GM21367 (cell line): ENCODE measurements at regions not wholly inside any gene's neighbourhood (a gene's known extent, or its start where the extent isn't known, plus 50 kb on each side); places are given as distances from the start of the nearest gene placed in this dataset.
"Not testable (repeated sequence)": the region's sequence is repeated elsewhere in the genome, so short reads cannot be mapped to it uniquely, and the experiment has no call there.

Experiments used
- ATAC-seq: cut with Tn5 transposase; IDR thresholded peaks from one replicate; pipeline ENCODE4 v1.9.1; 2021; ENCODE audit not compliant: unreplicated experiment

DNA sequence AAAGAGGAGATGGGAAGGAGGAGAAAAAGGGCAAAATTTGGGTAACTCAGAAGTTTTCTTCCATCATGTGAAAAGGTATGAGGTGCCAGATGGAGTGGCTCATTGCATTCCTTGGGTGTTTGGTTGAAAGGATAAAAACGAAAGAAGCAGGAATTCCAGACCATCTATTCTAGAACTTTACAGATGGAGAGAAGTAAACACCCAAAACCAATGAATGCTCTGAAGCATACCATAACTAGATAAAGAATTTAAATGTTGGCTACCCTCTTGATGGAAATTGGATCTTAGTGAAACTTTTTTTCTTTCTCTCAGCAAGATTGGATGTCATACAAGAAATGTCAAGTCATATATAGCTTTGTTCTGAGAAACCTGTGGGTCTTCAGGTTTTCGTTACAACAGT lies 175.6 kb upstream of the FAR2 start:
- ATAC-seq, result no peak

- ATAC-seq, result no peak
Observed at GRCh38 chr12:28974166-28974565, 174.9 kb upstream of the FAR2 start.

GRCh38 chr12:28974883-28975282 lies 174.2 kb upstream of the FAR2 start:
- ATAC-seq, result no peak

GRCh38 chr12:28975564-28976340 lies 173.3 kb upstream of the FAR2 start:
- no peak for ATAC-seq

DNA sequence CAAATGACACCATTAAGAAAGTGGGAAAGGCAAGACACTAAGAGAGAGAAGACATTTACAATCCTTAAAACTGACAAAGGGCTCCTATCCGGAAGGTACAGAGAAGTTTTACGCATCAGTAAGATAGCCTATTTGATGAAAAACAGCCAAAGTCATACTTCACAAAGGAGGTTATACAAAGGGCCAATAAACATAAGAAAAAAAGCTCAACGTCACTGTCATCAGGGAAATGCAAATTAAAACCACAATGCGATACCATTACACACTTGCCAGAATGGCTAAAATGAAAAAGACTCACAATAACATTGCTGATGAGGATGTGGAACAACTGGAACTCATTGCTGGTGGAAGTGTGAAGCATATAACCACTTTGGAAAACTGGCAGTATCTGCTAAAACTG lies 168.6 kb upstream of the FAR2 start:
- no peak for ATAC-seq

- ATAC-seq, result no peak
Observed at GRCh38 chr12:28987538-28988324, 161.3 kb upstream of the FAR2 start.

DNA sequence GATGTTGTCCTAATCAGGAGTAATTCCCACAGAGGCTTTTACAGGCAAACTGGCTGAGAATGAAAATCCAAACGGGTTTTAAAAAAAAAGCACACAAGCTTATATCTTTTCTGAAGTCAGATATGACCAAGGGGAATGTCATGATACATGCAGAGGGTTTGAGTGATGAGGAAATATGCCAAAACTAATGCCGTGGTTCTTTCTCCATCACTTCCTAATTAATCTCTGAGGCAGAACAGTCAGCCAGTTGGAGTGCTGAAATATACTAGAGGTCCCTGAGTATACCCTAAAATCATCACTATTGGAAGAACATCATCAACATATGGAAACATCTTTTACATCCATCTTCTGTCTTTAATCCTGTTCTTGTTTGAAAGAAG lies 160.8 kb upstream of the FAR2 start:
- ATAC-seq, result no peak

DNA sequence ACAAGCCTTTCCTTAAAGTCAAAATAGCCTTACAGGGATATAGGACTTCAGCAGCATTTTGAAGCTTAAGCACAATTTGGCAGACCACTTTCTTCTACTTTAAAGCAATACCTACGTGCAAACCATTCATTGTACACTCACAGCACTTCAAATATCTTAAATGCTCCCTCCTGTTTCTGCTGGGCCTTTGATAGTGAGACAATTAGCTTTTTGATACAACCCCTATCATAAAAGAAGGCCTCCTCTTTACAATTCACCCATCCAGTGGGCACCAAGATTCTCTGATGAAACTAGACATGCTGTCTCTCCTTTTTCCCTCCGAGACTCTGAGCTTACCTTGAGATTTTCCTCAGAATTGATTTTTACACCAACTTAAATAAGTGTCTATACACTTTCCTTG lies 157.5 kb upstream of the FAR2 start:
- no peak for ATAC-seq

- no peak for ATAC-seq
Observed at GRCh38 chr12:28993720-28994119, 155.4 kb upstream of the FAR2 start.

- ATAC-seq, result no peak
Observed at GRCh38 chr12:28994179-28994715, 154.8 kb upstream of the FAR2 start.

GRCh38 chr12:28996688-28997087 lies 152.4 kb upstream of the FAR2 start:
- ATAC-seq, result no peak

DNA sequence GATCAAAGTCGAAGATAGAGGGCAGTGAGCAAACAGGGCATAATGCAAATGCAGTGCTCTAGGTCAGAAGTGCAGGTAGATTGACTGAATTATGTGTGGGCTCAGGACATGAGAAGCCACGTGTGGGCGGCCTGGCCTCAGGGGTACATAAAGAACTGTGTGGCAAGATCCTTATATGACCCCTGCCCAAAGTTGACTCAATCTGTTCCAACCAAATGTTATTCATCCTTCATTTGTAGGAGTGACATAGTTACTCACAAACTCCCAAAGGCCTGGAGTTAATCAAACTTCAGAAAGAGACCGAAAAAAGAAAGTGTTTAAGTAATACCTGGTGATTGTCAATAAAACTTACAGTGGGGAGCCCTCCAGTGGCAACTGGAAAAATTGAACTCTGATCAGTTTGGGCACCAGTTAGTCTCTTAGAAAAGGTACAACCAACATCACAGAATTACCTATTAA lies 150.4 kb upstream of the FAR2 start:
- ATAC-seq, result no peak

DNA sequence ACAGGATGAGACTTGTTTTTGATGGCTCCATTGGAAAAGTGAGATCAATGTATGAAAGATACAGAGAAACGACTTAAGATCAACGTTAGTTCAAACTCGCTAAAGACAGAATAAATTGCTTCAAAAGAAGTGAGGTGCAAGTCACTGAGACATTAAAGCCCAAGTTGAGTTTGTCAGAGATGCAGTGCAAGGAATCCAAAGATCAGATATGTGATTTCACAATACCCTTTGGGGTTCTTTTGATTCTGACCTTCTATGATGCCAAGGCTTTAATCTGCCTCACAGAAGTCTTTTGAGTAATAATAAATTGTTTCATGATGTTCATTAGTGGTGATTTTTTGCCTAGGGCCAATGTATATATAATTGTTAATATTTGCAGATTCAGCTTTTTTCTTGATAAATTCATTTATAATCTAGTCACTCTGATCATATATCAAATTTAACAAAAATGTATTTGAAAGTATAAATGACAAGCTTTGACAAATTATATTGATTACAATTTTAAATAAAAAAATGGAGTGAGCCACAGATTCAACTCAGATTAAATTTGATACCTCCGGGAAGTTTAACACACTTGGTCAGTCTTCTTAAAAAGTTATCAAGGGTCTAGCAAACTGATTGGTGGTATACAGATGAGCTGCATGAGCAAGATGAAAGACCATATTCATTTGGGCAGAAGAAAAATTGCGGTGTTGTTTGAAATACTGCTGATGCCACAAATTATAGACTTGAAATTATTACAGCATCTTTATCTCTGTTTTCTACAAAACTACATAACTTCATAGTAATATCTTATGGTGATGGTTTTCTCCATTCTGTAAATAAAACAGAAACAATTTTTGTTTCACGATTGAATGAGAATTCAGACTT lies 144.8 kb upstream of the FAR2 start:
- no peak for ATAC-seq

DNA sequence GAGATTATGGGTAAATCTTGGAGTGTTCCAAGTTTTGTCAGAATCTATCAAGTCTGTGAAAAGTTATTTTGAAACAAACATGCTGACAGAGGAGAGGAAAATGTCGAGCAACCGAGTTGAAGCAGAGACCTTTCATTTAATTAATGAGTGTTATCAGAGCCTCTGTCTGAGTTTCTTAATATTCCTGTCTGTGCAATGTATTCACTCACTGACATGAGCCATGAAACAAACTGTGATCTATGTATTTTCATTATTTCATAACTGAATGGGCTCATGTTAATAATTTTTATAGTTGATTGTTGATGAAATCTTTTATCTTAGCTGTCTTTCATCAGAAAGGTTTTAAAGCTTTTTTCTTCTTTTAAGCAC lies 144.2 kb upstream of the FAR2 start:
- ATAC-seq, result no peak

DNA sequence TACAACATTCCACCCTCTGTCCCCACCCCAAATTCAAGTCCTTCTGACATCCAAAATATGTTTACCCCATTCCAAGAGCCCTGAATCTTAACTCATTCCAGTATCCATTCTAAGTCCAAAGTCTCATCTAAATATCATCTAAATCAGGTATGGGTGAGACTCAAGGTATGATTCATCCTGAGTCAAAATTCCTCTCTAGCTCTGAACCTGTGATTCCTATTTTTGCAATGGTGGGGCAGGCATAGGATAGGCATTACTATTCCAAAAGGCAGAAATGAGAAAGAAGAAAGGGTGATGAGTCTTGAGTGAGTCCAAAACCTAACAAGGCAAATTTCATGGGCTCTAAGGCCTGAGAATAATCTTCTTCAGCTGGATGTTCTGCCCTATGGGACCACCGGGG lies 140.3 kb upstream of the FAR2 start:
- no peak for ATAC-seq

DNA sequence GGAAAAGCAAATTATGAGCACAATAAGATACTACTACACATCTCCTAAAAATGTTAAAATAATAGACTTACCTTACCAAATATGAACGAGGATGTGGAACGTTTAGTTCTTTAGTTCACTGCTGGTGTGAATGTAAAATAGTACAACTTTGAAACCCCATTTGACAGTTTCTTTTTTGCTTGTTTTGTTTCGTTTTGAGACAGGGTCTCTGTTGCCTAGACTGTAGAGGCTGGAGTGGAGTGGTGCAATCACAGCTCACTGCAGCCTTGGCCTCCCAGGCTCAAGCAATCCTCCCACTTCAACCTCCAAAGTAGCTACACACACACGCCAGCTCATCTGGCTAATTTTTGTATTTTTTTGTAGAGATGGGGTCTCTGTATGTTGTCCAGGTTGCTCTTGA lies 136.4 kb upstream of the FAR2 start:
- no peak for ATAC-seq

DNA sequence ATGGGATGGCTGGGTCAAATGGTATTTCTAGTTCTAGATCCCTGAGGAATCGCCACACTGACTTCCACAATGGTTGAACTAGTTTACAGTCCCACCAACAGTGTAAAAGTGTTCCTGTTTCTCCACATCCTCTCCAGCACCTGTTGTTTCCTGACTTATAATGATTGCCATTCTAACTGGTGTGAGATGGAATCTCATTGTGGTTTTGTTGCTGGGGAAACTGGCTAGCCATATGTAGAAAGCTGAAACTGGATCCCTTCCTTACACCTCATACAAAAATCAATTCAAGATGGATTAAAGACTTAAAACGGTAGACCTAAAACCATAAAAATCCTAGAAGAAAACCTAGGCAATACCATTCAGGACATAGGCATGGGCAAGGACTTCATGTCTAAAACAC lies 131.5 kb upstream of the FAR2 start:
- ATAC-seq, result not testable (repeated sequence)

DNA sequence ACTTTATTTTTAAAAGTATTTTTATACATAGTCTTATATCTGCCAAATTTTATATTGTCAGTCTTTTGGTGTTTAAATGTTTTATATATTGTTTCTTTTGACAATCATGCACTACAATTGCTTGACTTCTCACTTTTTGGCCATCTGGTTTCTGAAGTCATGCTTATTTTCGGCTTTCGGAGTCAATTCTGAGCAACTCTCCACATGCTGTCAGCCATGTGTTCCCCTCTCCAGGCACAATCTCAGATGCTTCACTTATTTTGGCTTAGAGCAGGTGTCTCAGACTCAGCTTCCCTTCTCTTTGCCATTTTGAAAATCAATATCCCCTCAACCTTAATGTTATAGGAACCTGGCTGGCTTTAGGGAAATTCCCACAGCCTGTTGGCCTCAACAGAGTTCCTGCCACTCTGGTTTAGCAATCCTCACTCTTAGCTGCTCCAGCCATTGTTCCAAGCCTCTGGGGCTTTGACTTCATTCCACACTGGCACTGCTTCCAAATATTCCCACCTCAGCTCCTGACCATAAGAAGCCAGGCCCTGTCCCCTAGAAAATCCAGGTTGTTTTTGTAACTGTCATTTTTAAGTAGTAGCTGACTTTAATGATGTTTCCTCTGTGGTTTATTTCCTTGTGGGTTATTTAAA lies 125.5 kb upstream of the FAR2 start:
- no peak for ATAC-seq

DNA sequence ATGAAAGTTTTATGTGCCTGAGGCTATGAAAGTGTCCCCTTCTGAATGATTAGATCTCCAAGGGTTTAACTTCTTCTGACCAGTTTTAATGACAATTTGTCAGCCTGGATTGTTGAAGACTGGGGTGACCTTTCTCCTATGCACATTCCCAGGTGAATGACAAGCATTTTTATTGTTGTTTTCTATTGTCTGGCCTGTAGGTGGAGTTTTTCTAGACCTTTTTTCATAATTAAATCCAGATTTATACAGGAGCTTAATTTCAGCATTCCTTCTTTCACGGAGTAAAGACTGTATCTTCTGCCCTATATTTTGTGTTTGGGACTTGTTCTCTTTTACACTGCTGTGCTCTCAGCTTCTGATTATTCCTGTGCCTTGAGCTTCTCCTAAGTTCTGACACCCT lies 125.0 kb upstream of the FAR2 start:
- ATAC-seq, result no peak

- ATAC-seq, result no peak
Observed at GRCh38 chr12:29025937-29026336, 123.1 kb upstream of the FAR2 start.

- ATAC-seq, result no peak
Observed at GRCh38 chr12:29026419-29026818, 122.7 kb upstream of the FAR2 start.
